Stimulated activated CD4-positive, alpha-beta T cell treated with anti-CD3 and anti-CD28 coated beads, Interleukin-1b, Interleukin-23, amount 100 ng/mL, for 24 hours (primary cell): ENCODE measurements at regions not wholly inside any gene's neighbourhood (a gene's known extent, or its start where the extent isn't known, plus 50 kb on each side); places are given as distances from the start of the nearest gene placed in this dataset.
"Not testable (repeated sequence)": the region's sequence is repeated elsewhere in the genome, so short reads cannot be mapped to it uniquely, and the experiment has no call there.

ENCODE experiments used
- DNase-seq, 4 experiments: peaks; one replicate each; pipeline ENCODE4 v3.0.0-alpha.2; 2020; ENCODE audit warnings: low read depth in 4 of 4, low spot score in 1 of 4

- DNase-seq: no peak
Observed at GRCh38 chr18:38257661-38258060, 692.1 kb upstream of the CELF4 start.

- DNase-seq: no peak
Observed at GRCh38 chr18:38256366-38256765, 690.8 kb upstream of the CELF4 start.

- no peak for DNase-seq
Observed at GRCh38 chr18:38250971-38251370, 685.4 kb upstream of the CELF4 start.

- DNase-seq: no peak
Observed at GRCh38 chr18:38244480-38244879, 678.9 kb upstream of the CELF4 start.

- DNase-seq: no peak
Observed at GRCh38 chr18:38243291-38243690, 677.7 kb upstream of the CELF4 start.

GRCh38 chr18:38241736-38242135 is 676.1 kb upstream of the CELF4 start:
- DNase-seq: no peak

- DNase-seq: no peak
Observed at GRCh38 chr18:38241216-38241615, 675.6 kb upstream of the CELF4 start.

- no peak for DNase-seq
Observed at GRCh38 chr18:38239606-38240005, 674.0 kb upstream of the CELF4 start.

GRCh38 chr18:38237796-38238195 is 672.2 kb upstream of the CELF4 start:
- DNase-seq: no peak

- no peak for DNase-seq
Observed at GRCh38 chr18:38221476-38222100, 656.0 kb upstream of the CELF4 start.

GRCh38 chr18:38198956-38199355 is 633.4 kb upstream of the CELF4 start:
- no peak for DNase-seq

GRCh38 chr18:38198526-38198925 is 632.9 kb upstream of the CELF4 start:
- DNase-seq: no peak

GRCh38 chr18:38186491-38186890 is 620.9 kb upstream of the CELF4 start:
- no peak for DNase-seq

GRCh38 chr18:38174594-38174993 is 609.0 kb upstream of the CELF4 start:
- DNase-seq: no peak

- no peak for DNase-seq
Observed at GRCh38 chr18:38174173-38174572, 608.6 kb upstream of the CELF4 start.

- DNase-seq: no peak
Observed at GRCh38 chr18:38170845-38171244, 605.2 kb upstream of the CELF4 start.

GRCh38 chr18:38167623-38168022 is 602.0 kb upstream of the CELF4 start:
- no peak for DNase-seq

GRCh38 chr18:38153116-38153515 is 587.5 kb upstream of the CELF4 start:
- not testable (repeated sequence) for DNase-seq

GRCh38 chr18:38116716-38117115 is 551.1 kb upstream of the CELF4 start:
- DNase-seq: no peak

GRCh38 chr18:38115201-38115600 is 549.6 kb upstream of the CELF4 start:
- no peak for DNase-seq

GRCh38 chr18:38087538-38087937 is 521.9 kb upstream of the CELF4 start:
- DNase-seq: no peak

- DNase-seq: no peak
Observed at GRCh38 chr18:38081516-38081915, 515.9 kb upstream of the CELF4 start.

GRCh38 chr18:38077229-38077628 is 511.6 kb upstream of the CELF4 start:
- DNase-seq: no peak
